ENCODE measurements at regions not wholly inside any gene's neighbourhood (a gene's known extent, or its start where the extent isn't known, plus 50 kb on each side); places are given as distances from the start of the nearest gene placed in this dataset.
A peak's percentile ranks its signal among the peaks of the same experiment; 100 is the strongest.

DNA sequence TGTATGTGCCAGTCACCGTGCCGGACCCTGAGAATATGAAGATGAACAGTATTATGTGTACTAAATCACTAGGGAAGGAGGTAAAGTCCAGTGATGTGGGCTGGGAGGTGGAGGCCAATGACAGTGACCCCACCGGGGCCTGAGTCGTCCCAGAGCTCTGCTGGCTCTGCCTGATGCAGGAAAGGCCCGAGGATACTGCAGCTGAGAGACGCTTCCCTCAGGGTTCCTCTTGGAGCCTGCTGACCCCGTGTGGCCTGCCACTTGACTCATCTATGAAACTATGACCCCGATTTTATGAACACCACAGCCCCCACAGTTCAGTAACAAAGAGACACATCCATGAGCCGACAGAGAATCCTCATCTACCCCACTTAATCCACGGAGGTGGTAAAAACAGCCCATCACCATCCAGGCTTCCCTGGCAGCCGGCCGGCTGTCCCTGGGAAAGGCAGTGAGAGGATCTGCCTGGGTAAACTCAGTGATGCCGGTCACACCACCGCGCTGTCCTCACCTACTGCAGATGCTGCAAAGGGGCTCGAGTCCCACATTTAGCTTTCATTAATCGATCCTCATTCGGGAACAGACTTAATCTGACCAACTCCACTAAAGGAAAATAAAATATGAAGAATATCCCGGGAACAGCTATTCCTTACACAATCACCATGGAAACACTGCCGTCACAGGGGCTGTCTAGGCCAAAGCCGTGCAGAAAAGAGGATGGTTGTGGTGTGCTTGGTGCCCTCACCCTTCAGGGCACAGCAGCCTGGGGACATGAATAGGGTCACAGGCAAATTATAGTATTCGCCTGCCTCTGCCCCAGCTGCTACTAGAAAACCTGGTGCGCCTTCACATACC, 82.9 kb downstream of the ARRDC4 start:
- TF ChIP-seq, protein P1, sequence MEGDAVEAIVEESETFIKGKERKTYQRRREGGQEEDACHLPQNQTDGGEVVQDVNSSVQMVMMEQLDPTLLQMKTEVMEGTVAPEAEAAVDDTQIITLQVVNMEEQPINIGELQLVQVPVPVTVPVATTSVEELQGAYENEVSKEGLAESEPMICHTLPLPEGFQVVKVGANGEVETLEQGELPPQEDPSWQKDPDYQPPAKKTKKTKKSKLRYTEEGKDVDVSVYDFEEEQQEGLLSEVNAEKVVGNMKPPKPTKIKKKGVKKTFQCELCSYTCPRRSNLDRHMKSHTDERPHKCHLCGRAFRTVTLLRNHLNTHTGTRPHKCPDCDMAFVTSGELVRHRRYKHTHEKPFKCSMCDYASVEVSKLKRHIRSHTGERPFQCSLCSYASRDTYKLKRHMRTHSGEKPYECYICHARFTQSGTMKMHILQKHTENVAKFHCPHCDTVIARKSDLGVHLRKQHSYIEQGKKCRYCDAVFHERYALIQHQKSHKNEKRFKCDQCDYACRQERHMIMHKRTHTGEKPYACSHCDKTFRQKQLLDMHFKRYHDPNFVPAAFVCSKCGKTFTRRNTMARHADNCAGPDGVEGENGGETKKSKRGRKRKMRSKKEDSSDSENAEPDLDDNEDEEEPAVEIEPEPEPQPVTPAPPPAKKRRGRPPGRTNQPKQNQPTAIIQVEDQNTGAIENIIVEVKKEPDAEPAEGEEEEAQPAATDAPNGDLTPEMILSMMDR (IDR thresholded peaks at IDR 0.05): peak in 3 of 6 experiments; percentile 7 to 36 (median 30)
- no peak for TF ChIP-seq POLR2A (IDR thresholded peaks at IDR 0.05)
- Histone ChIP-seq H3K36me3 (no peaks in the 10 kb centered on the region), H3K27me3 (no peaks in the 10 kb centered on the region), H3K27ac (no peak overlapping the region), H3K9me3 (no peaks in the 10 kb centered on the region), H3K4me3 (no peak overlapping the region), H3K4me1 (no peaks in the 10 kb centered on the region)
- no peak for DNase-seq

GRCh38 chr15:98051734-98052133, 91.2 kb downstream of the ARRDC4 start:
- TF ChIP-seq, protein P1 (IDR thresholded peaks at IDR 0.05): no peak
- no peak overlapping the region for H3K4me3 ChIP-seq
- H3K36me3 ChIP-seq: no peaks in the 10 kb centered on the region
- H3K9me3 ChIP-seq: peaks cover 0 to 5% (median 0%) of the 10 kb centered on the region in 4 donors
- no peaks in the 10 kb centered on the region for H3K4me1 ChIP-seq
- no peak overlapping the region for H3K27ac ChIP-seq
- H3K27me3 ChIP-seq: no peaks in the 10 kb centered on the region
- no peak for DNase-seq

DNA sequence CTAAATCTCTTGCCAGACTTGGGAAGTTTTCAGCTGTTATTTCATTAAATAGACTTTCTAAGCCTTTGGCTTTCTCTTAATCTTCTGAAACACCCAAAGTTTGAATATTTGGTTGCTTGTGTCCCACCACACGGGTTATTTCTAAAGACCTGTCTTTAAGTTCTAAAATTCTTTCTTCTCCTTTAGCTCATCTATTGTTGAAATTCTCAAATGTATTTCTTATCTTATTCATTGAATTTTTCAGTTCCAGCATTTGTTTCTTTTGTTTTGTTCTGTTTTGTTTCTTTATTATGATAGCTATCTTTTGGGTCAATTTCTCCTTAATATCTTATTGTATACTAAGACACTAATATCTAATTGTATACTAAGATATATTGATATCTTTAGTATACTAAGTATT, 97.0 kb downstream of the ARRDC4 start:
- H3K36me3 ChIP-seq: no peaks in the 10 kb centered on the region
- DNase-seq: no peak
- no peaks in the 10 kb centered on the region for H3K27me3 ChIP-seq
- H3K9me3 ChIP-seq: peaks cover 0 to 9% (median 0%) of the 10 kb centered on the region in 4 donors
- H3K4me1 ChIP-seq: no peaks in the 10 kb centered on the region
- H3K4me3 ChIP-seq: no peak overlapping the region
- TF ChIP-seq, protein P1 (IDR thresholded peaks at IDR 0.05): no peak
- H3K27ac ChIP-seq: no peak overlapping the region

DNA sequence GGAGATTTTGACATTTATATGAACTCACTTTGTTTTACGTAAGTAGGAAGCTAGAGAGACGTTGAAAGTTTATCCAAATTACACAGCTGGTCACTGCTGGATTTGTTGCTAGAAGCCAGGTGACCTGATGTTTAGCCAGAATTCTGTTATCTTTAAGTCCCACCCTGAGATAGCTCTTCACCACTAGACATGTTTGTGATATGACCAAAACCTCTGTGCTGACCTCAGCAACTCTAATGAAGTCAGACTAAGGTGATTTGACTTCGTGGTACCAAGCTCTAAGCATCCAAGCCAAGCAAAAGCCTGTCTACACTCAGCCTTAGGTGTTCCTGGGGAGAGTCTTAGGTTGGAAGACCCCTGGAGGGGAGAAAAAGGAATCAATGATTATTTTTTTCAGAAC, 102.4 kb downstream of the ARRDC4 start:
- H3K9me3 ChIP-seq: no peaks in the 10 kb centered on the region
- TF ChIP-seq, protein P1 (IDR thresholded peaks at IDR 0.05): no peak
- no peak for TF ChIP-seq POLR2A (IDR thresholded peaks at IDR 0.05)
- no peak overlapping the region for H3K4me3 ChIP-seq
- H3K27me3 ChIP-seq: no peaks in the 10 kb centered on the region
- no peaks in the 10 kb centered on the region for H3K36me3 ChIP-seq
- no peak overlapping the region for H3K27ac ChIP-seq
- DNase-seq: no peak
- no peaks in the 10 kb centered on the region for H3K4me1 ChIP-seq

DNA sequence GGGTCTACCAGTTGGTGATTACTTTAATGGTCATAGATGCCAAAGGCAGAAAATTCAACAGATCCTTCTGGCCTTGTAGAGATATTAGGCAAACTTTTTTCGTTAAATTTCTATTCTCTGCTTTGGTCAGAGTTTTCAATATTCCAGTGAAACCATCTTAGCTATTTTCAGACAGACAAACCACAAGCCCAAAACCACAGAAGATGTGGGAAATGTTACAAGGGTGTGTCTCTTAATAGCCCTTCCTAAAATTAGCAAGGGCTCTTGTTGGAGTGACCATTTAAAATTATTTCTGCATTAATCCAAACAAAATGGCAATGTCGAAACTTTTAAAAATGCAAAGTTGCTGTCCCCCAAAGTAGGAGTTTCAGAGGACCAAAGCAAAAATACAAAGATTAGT, 102.8 kb downstream of the ARRDC4 start:
- TF ChIP-seq POLR2A (IDR thresholded peaks at IDR 0.05): no peak
- TF ChIP-seq, protein P1 (IDR thresholded peaks at IDR 0.05): no peak
- no peak overlapping the region for H3K4me3 ChIP-seq
- no peaks in the 10 kb centered on the region for H3K4me1 ChIP-seq
- DNase-seq: no peak
- H3K27ac ChIP-seq: no peak overlapping the region
- no peaks in the 10 kb centered on the region for H3K27me3 ChIP-seq
- no peaks in the 10 kb centered on the region for H3K9me3 ChIP-seq
- no peaks in the 10 kb centered on the region for H3K36me3 ChIP-seq
